ENCODE measurements at regions not wholly inside any gene's neighbourhood (a gene's known extent, or its start where the extent isn't known, plus 50 kb on each side); places are given as distances from the start of the nearest gene placed in this dataset.

GRCh38 chr16:85535352-85536072, 77.6 kb upstream of the GSE1 start:
- no peak for TF ChIP-seq POLR2A (IDR thresholded peaks at IDR 0.05)
- TF ChIP-seq CTCF (IDR thresholded peaks at IDR 0.05), result no peak
